ENCODE measurements at regions not wholly inside any gene's neighbourhood (a gene's known extent, or its start where the extent isn't known, plus 50 kb on each side); places are given as distances from the start of the nearest gene placed in this dataset.

DNA sequence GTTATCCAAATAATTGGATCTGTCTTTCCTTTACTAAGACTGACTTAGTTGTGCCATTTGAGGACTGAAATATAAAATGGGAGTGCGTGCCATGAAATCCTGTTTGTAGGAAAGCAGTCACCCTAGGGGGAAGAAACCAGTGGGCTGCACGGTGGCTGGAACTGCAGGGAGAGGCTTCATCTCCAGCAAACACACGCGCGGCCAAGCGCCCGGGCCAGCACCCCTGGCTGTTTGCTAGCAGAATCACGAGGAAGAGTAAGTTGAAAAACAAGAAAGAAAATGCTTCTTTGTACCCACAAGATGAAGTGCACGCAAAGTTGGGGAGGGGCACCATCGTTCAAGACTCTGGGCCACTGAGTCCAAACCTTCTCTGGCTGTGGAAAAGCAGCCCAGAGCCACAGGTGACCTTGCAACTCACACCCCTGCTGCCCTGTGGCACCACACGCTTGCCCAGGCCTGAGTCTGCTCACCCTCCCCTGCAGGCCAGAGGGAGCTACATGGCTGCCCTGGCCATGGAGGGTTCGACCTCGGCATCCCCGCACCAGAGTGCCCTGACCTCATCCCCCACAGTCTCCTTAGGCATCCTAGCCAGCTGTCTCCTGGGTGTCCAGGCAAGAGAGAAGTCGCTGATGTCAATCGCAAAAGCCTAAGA lies 55.2 kb downstream of the IRX2 start:
- 88% methylated on average over 16 of the region's 16 CpGs for WGBS

GRCh38 chr5:2695200-2695891 lies 56.1 kb downstream of the IRX2 start:
- H3K9me3 ChIP-seq (ENCODE audit: control insufficient read depth, low read length), result peaks cover 5% of the 10 kb centered on the region
- intact Hi-C loops (cut with DNase I), result no loop called here
- DNase-seq (no peak), ATAC-seq (no peak)
- no peak overlapping the region for H3K4me3 ChIP-seq (ENCODE audit: low read length)
- H3K27ac ChIP-seq (ENCODE audit: low read length), result no peak overlapping the region
- 81% methylated on average over 8 of the region's 8 CpGs for WGBS
- H3K4me1 ChIP-seq (ENCODE audit: control insufficient read depth, insufficient read depth, low read length), result no peaks in the 10 kb centered on the region
- no peaks in the 10 kb centered on the region for H3K27me3 ChIP-seq (ENCODE audit: control insufficient read depth, insufficient read depth)

More for the DNA sequence above, 55.2 kb downstream of the IRX2 start:
- intact Hi-C loops (cut with DNase I), result no loop called here
- Histone ChIP-seq H3K27ac (ENCODE audit: low read length) (no peak overlapping the region), H3K4me3 (ENCODE audit: low read length) (no peak overlapping the region), H3K27me3 (ENCODE audit: control insufficient read depth, insufficient read depth) (no peaks in the 10 kb centered on the region), H3K9me3 (ENCODE audit: control insufficient read depth, low read length) (peaks cover 5% of the 10 kb centered on the region), H3K4me1 (ENCODE audit: control insufficient read depth, insufficient read depth, low read length) (no peaks in the 10 kb centered on the region)
- no peak for DNase-seq
- ATAC-seq, result no peak

DNA sequence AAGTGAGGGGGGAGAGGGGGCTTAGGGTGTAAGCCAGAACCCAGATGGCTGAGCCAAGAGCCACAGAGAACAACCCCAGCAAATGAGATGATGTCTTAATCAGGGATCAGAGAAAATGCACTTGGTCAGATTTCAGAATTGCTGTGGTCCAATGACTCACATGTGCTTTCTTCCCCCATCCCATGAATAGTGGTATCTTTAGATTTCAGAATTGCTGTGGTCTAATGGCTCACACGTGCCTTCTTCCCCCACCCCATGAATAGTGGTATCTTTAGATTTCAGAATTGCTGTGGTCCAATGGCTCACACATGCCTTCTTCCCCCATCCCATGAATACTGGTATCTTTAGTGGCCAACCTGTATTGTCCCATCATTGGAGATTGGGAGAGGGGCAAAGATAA lies 59.9 kb downstream of the IRX2 start:
- H3K9me3 ChIP-seq (ENCODE audit: control insufficient read depth, low read length), result peaks cover 2% of the 10 kb centered on the region
- intact Hi-C loops (cut with DNase I), result no loop called here
- 54% methylated on average over 1 of the region's 1 CpG for WGBS
- ATAC-seq (no peak), DNase-seq (no peak)
- no peaks in the 10 kb centered on the region for H3K4me1 ChIP-seq (ENCODE audit: control insufficient read depth, insufficient read depth, low read length)
- H3K27ac ChIP-seq (ENCODE audit: low read length), result no peak overlapping the region
- H3K4me3 ChIP-seq (ENCODE audit: low read length), result no peak overlapping the region
- H3K27me3 ChIP-seq (ENCODE audit: control insufficient read depth, insufficient read depth), result no peaks in the 10 kb centered on the region

DNA sequence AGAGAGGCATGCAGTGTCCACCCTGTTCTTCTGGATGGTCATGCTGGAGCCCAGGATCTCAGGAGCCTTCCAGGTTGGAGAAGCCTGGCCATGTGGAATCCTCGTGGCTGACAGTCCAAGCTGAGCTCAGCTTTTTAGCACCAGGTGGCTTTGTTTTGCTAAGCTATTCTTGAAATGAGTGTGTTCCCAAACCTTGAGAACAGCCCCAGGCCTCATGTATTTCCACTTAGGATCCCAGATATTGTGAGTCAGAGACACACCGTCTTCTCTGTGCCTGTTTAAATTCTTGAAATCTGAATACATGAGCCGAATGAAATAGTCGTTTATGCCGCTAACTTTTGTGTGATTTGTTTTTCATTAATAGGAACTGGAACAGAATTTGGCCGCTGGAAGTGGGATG lies 61.2 kb downstream of the IRX2 start:
- H3K9me3 ChIP-seq (ENCODE audit: control insufficient read depth, low read length), result peaks cover 2% of the 10 kb centered on the region
- no peaks in the 10 kb centered on the region for H3K27me3 ChIP-seq (ENCODE audit: control insufficient read depth, insufficient read depth)
- no peak overlapping the region for H3K27ac ChIP-seq (ENCODE audit: low read length)
- intact Hi-C loops (cut with DNase I), result no loop called here
- H3K4me1 ChIP-seq (ENCODE audit: control insufficient read depth, insufficient read depth, low read length), result no peaks in the 10 kb centered on the region
- no peak overlapping the region for H3K4me3 ChIP-seq (ENCODE audit: low read length)
- WGBS, result 74% methylated on average over 6 of the region's 6 CpGs
- ATAC-seq (no peak), DNase-seq (no peak)

DNA sequence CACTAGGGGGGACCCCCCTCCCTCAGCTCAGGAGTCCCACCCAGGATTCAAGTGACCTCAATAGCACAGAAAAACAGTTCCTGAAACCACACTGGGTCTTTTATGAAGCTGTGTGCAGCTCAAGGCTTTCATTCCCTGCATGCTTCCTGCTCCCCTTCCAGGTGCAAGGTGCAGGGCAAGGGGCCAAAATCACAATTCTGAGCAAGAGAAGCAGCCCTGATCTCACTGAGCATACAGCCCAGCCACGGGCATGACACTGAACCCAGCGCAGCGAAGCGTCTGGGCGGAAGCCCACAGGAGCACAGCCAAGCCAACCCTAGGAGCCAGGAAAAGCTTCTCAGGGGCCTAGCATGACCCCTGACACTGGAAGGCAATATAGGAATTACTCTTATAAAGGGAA lies 62.9 kb downstream of the IRX2 start:
- H3K4me1 ChIP-seq (ENCODE audit: control insufficient read depth, insufficient read depth, low read length), result no peaks in the 10 kb centered on the region

GRCh38 chr5:2687746-2688145 lies 63.7 kb downstream of the IRX2 start:
- peaks cover 2% of the 10 kb centered on the region for H3K9me3 ChIP-seq (ENCODE audit: control insufficient read depth, low read length)
- H3K27me3 ChIP-seq (ENCODE audit: control insufficient read depth, insufficient read depth), result no peaks in the 10 kb centered on the region
- no peak for ATAC-seq
- DNase-seq, result no peak
- intact Hi-C loops (cut with DNase I), result no loop called here
- no peaks in the 10 kb centered on the region for H3K4me1 ChIP-seq (ENCODE audit: control insufficient read depth, insufficient read depth, low read length)
- no peak overlapping the region for H3K27ac ChIP-seq (ENCODE audit: low read length)
- WGBS, result 80% methylated on average over 7 of the region's 7 CpGs
- no peak overlapping the region for H3K4me3 ChIP-seq (ENCODE audit: low read length)

More for the DNA sequence above, 62.9 kb downstream of the IRX2 start:
- H3K27ac ChIP-seq (ENCODE audit: low read length), result no peak overlapping the region
- intact Hi-C loops (cut with DNase I), result no loop called here
- H3K4me3 ChIP-seq (ENCODE audit: low read length), result no peak overlapping the region
- peaks cover 2% of the 10 kb centered on the region for H3K9me3 ChIP-seq (ENCODE audit: control insufficient read depth, low read length)
- no peak for ATAC-seq
- H3K27me3 ChIP-seq (ENCODE audit: control insufficient read depth, insufficient read depth), result no peaks in the 10 kb centered on the region
- 84% methylated on average over 5 of the region's 5 CpGs for WGBS
- DNase-seq, result no peak

DNA sequence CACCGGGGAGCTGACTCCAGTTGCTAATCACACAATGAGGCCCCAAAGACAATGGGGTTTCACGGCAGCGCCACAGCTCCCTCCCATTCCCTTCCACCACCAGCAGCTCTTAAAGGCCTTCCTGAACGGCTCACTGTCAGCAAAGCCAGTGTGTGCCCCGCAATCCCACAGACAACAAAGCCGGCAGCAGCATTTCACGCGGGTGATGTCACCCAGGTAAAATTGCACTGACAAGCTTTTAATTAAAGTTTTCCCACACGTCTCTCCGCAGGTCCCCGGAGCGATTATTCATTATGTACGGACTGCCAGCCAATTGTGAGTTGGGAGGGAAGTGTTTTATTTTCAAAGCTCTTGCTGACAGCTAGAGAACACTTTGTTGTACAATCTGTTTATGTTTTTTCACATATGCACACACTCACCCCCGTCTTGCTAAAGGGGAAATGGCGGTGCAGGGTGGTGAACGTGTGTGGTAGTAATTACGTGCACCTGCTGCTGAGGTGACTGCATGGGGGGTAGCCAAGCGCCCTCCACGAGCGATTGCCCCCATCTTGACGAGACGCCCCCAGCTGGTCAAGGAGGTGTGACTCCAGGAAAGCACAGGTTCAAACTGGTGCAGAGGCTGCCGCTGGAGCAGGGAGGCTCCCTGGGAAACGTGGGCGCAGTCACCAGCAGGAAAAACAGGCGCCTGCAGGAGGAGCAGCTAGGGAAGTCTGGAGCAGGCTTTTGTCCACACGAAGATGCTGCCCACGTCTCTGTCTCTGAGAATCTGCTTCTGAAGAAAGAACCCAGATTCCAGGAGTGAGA lies 65.0 kb downstream of the IRX2 start:
- Histone ChIP-seq H3K27me3 (ENCODE audit: control insufficient read depth, insufficient read depth) (no peaks in the 10 kb centered on the region), H3K27ac (ENCODE audit: low read length) (no peak overlapping the region), H3K9me3 (ENCODE audit: control insufficient read depth, low read length) (no peaks in the 10 kb centered on the region), H3K4me1 (ENCODE audit: control insufficient read depth, insufficient read depth, low read length) (no peaks in the 10 kb centered on the region), H3K4me3 (ENCODE audit: low read length) (no peak overlapping the region)
- DNase-seq, result no peak
- WGBS, result 67% methylated on average over 28 of the region's 28 CpGs
- no peak for ATAC-seq
- intact Hi-C loops (cut with DNase I), result no loop called here

- H3K27me3 ChIP-seq (ENCODE audit: control insufficient read depth, insufficient read depth), result no peaks in the 10 kb centered on the region
- ATAC-seq, result no peak
Observed at GRCh38 chr5:2685651-2686272, 65.7 kb downstream of the IRX2 start.

GRCh38 chr5:2684606-2685005 lies 66.9 kb downstream of the IRX2 start:
- Histone ChIP-seq H3K27ac (ENCODE audit: low read length) (no peak overlapping the region), H3K27me3 (ENCODE audit: control insufficient read depth, insufficient read depth) (no peaks in the 10 kb centered on the region), H3K4me3 (ENCODE audit: low read length) (no peak overlapping the region), H3K9me3 (ENCODE audit: control insufficient read depth, low read length) (no peaks in the 10 kb centered on the region), H3K4me1 (ENCODE audit: control insufficient read depth, insufficient read depth, low read length) (no peaks in the 10 kb centered on the region)
- 89% methylated on average over 11 of the region's 11 CpGs for WGBS
- ATAC-seq, result no peak
- DNase-seq, result no peak
- intact Hi-C loops (cut with DNase I), result no loop called here

More at GRCh38 chr5:2685651-2686272, 65.7 kb downstream of the IRX2 start:
- no peak overlapping the region for H3K4me3 ChIP-seq (ENCODE audit: low read length)
- intact Hi-C loops (cut with DNase I), result no loop called here
- no peaks in the 10 kb centered on the region for H3K4me1 ChIP-seq (ENCODE audit: control insufficient read depth, insufficient read depth, low read length)
- no peak for DNase-seq
- H3K27ac ChIP-seq (ENCODE audit: low read length), result no peak overlapping the region
- H3K9me3 ChIP-seq (ENCODE audit: control insufficient read depth, low read length), result no peaks in the 10 kb centered on the region
- 54% methylated on average over 4 of the region's 4 CpGs for WGBS

DNA sequence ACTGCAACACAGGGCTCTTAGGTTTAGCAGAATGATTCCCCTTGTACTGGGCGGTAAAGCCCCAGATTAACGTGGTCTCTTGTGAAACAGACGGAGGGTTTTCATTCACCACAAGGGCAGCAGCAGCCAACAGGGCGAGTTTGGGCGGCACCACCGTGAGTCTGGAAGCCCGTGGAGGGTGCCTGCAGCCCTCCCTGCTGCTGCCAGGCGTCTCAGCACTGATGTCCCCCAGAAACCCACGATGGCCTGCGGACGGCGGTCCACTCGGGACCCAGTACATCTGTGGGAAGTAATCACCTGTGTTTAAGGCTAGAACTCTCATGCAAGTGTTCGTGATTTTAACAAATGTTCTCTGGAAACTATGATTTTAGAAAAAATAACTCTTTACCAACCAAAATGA lies 67.8 kb downstream of the IRX2 start:
- H3K4me1 ChIP-seq (ENCODE audit: control insufficient read depth, insufficient read depth, low read length), result no peaks in the 10 kb centered on the region
- WGBS, result 74% methylated on average over 14 of the region's 14 CpGs
- DNase-seq, result no peak
- H3K27me3 ChIP-seq (ENCODE audit: control insufficient read depth, insufficient read depth), result no peaks in the 10 kb centered on the region
- intact Hi-C loops (cut with DNase I), result no loop called here
- H3K4me3 ChIP-seq (ENCODE audit: low read length), result no peak overlapping the region
- H3K9me3 ChIP-seq (ENCODE audit: control insufficient read depth, low read length), result no peaks in the 10 kb centered on the region
- H3K27ac ChIP-seq (ENCODE audit: low read length), result no peak overlapping the region
- ATAC-seq, result no peak

- ATAC-seq (no peak), DNase-seq (no peak)
- H3K27ac ChIP-seq (ENCODE audit: low read length), result no peak overlapping the region
- H3K4me1 ChIP-seq (ENCODE audit: control insufficient read depth, insufficient read depth, low read length), result no peaks in the 10 kb centered on the region
- peaks cover 4% of the 10 kb centered on the region for H3K9me3 ChIP-seq (ENCODE audit: control insufficient read depth, low read length)
- 87% methylated on average over 3 of the region's 3 CpGs for WGBS
- H3K4me3 ChIP-seq (ENCODE audit: low read length), result no peak overlapping the region
- intact Hi-C loops (cut with DNase I), result no loop called here
- no peaks in the 10 kb centered on the region for H3K27me3 ChIP-seq (ENCODE audit: control insufficient read depth, insufficient read depth)
Observed at GRCh38 chr5:2681476-2681875, 70.0 kb downstream of the IRX2 start.

Measured in right cardiac atrium (tissue), 5 donors.